ENCODE measurements at regions not wholly inside any gene's neighbourhood (a gene's known extent, or its start where the extent isn't known, plus 50 kb on each side); places are given as distances from the start of the nearest gene placed in this dataset.
"Not testable (repeated sequence)": the region's sequence is repeated elsewhere in the genome, so short reads cannot be mapped to it uniquely, and the experiment has no call there.

- 75 to 78% methylated on average over 12 of the region's 12 CpGs for WGBS, 2 donors
- H3K4me3 ChIP-seq (ENCODE audit: low read depth, poor library complexity, severe bottlenecking); intact Hi-C loops (cut with DNase I; ENCODE audit: low total_unique reads): not testable (repeated sequence)
- DNase-seq (ENCODE audit: low spot score in 2 of 2): peak in 1 of 2 donors; percentile 66
These were observed 81.2 kb upstream of the HMX1 start for GRCh38 chr4:8952791-8953190.

- H3K4me3 ChIP-seq (ENCODE audit: low read depth, poor library complexity, severe bottlenecking); intact Hi-C loops (cut with DNase I; ENCODE audit: low total_unique reads): not testable (repeated sequence)
- DNase-seq (ENCODE audit: low spot score in 2 of 2): peak in 1 of 2 donors; percentile 77
- WGBS, 2 donors: 78 to 79% methylated on average over 13 of the region's 13 CpGs
These were observed 80.5 kb upstream of the HMX1 start for GRCh38 chr4:8952109-8952508.

- WGBS, 2 donors: 67% methylated on average over 6 of the region's 6 CpGs
- intact Hi-C loops (cut with DNase I; ENCODE audit: low total_unique reads); H3K4me3 ChIP-seq (ENCODE audit: low read depth, poor library complexity, severe bottlenecking); DNase-seq (ENCODE audit: low spot score in 2 of 2): not testable (repeated sequence)
These were observed 73.9 kb upstream of the HMX1 start for GRCh38 chr4:8945506-8945905.

- intact Hi-C loops (cut with DNase I; ENCODE audit: low total_unique reads); DNase-seq (ENCODE audit: low spot score in 2 of 2); H3K4me3 ChIP-seq (ENCODE audit: low read depth, poor library complexity, severe bottlenecking): not testable (repeated sequence)
- WGBS, 2 donors: 83 to 87% methylated on average over 11 of the region's 11 CpGs
These were observed 71.7 kb upstream of the HMX1 start for GRCh38 chr4:8943367-8943766.

GRCh38 chr4:8942088-8942487, 70.4 kb upstream of the HMX1 start:
- H3K4me3 ChIP-seq (ENCODE audit: low read depth, poor library complexity, severe bottlenecking); DNase-seq (ENCODE audit: low spot score in 2 of 2); intact Hi-C loops (cut with DNase I; ENCODE audit: low total_unique reads): not testable (repeated sequence)
- 88 to 89% methylated on average over 11 of the region's 11 CpGs for WGBS, 2 donors

GRCh38 chr4:8941492-8941805, 69.8 kb upstream of the HMX1 start:
- DNase-seq (ENCODE audit: low spot score in 2 of 2); intact Hi-C loops (cut with DNase I; ENCODE audit: low total_unique reads); H3K4me3 ChIP-seq (ENCODE audit: low read depth, poor library complexity, severe bottlenecking): not testable (repeated sequence)
- 76 to 78% methylated on average over 6 of the region's 6 CpGs for WGBS, 2 donors

- intact Hi-C loops (cut with DNase I; ENCODE audit: low total_unique reads): no loop called here
- no peak overlapping the region for H3K4me3 ChIP-seq (ENCODE audit: low read depth, poor library complexity, severe bottlenecking)
- TF ChIP-seq CTCF (IDR thresholded peaks at IDR 0.05) (no peak), POLR2A (IDR thresholded peaks at IDR 0.05) (no peak)
- 64 to 69% methylated on average over 17 to 21 of the region's 21 CpGs for WGBS, 2 donors
- DNase-seq (ENCODE audit: low spot score in 2 of 2): no peak
These were observed 69.3 kb upstream of the HMX1 start for GRCh38 chr4:8940792-8941491.

GRCh38 chr4:8939840-8940742, 68.5 kb upstream of the HMX1 start:
- intact Hi-C loops (cut with DNase I; ENCODE audit: low total_unique reads): no loop called here
- TF ChIP-seq POLR2A (IDR thresholded peaks at IDR 0.05) (no peak), CTCF (IDR thresholded peaks at IDR 0.05) (no peak)
- 28 to 57% methylated on average over 10 to 21 of the region's 32 CpGs for WGBS, 2 donors
- no peak overlapping the region for H3K4me3 ChIP-seq (ENCODE audit: low read depth, poor library complexity, severe bottlenecking)
- DNase-seq (ENCODE audit: low spot score in 2 of 2): no peak
